Activated B cell treated with CpG ODN at 0.5 μM for 24 hours (primary cell): ENCODE measurements at regions not wholly inside any gene's neighbourhood (a gene's known extent, or its start where the extent isn't known, plus 50 kb on each side); places are given as distances from the start of the nearest gene placed in this dataset.

Source experiments
- ATAC-seq: fragments of 200-7000 bp; cut with Tn5 transposase; one replicate; pipeline ENCODE4 v1.10.0; 2021; ENCODE audit warnings: low read depth, mild to moderate bottlenecking, moderate library complexity
- CTCF ChIA-PET: fragments of 350-600 bp; sonication (Branson Sonifier 250); formaldehyde crosslinking; loops from one replicate; lab custom pipeline; 2021; ENCODE audit warnings: antibody characterized with exemption; lab: Charles Lee
- POLR2A ChIA-PET: fragments of 350-600 bp; sonication (Branson Sonifier 250); formaldehyde crosslinking; loops from one replicate; lab custom pipeline; 2021; ENCODE audit warnings: antibody characterized with exemption; lab: Charles Lee
- DNase-seq: peaks from one replicate; pipeline ENCODE4 v3.0.0; 2022
- H3K27ac Mint-ChIP-seq: one replicate; pipeline ENCODE4 v1.8.0; 2020; ENCODE audit warnings: mixed read lengths
- H3K27me3 Mint-ChIP-seq: one replicate; pipeline ENCODE4 v1.8.0; 2021; ENCODE audit warnings: mixed read lengths
- H3K36me3 Mint-ChIP-seq: one replicate; pipeline ENCODE4 v1.8.0; 2021; ENCODE audit warnings: low read depth, mixed read lengths
- H3K4me1 Mint-ChIP-seq: one replicate; pipeline ENCODE4 v1.8.0; 2021; ENCODE audit warnings: mixed read lengths
- H3K4me3 Mint-ChIP-seq: one replicate; pipeline ENCODE4 v1.8.0; 2020; ENCODE audit warnings: mild to moderate bottlenecking, mixed read lengths
- H3K9me3 Mint-ChIP-seq: one replicate; pipeline ENCODE4 v1.8.0; 2020; ENCODE audit warnings: mixed read lengths
- intact Hi-C: fragments of 100-400 bp; cut with micrococcal nuclease; formaldehyde crosslinking; loops from one replicate; pipeline ENCODE4 v1.15.1; 2024
- TF ChIP-seq, protein P1 (sequence below): fragments of 200-600 bp; IDR thresholded peaks from one replicate; pipeline ENCODE4 v1.8.0; 2022; ENCODE audit warnings: antibody characterized with exemption, mild to moderate bottlenecking

DNA sequence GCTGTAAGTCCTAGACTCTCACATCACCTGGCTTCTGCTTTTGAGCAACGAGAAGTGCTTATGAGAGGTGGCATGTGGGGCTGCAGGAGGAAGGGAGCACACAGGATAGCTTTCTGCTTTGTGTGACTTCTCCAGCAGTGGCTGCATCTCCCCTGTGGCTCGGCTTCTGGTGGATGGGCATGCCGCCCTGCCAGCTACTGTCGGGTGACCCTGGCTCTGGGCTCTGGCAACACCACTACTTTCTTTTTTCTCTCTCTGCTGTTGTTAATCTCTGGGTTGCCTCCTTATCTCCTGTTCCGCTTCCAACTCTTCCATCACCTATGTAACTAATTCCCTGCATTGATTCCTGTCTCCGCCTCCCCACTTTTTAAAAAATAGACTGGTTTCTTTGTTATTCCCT, 209.1 kb upstream of the DAAM1 start:
- ChIA-PET CTCF (no interaction called here), POLR2A (no interaction called here)
- Mint-ChIP-seq H3K36me3 (no peaks in the 10 kb centered on the region), H3K4me1 (no peaks in the 10 kb centered on the region), H3K9me3 (no peaks in the 10 kb centered on the region), H3K27ac (no peak overlapping the region), H3K4me3 (no peak overlapping the region), H3K27me3 (no peaks in the 10 kb centered on the region)
- TF ChIP-seq, protein P1, sequence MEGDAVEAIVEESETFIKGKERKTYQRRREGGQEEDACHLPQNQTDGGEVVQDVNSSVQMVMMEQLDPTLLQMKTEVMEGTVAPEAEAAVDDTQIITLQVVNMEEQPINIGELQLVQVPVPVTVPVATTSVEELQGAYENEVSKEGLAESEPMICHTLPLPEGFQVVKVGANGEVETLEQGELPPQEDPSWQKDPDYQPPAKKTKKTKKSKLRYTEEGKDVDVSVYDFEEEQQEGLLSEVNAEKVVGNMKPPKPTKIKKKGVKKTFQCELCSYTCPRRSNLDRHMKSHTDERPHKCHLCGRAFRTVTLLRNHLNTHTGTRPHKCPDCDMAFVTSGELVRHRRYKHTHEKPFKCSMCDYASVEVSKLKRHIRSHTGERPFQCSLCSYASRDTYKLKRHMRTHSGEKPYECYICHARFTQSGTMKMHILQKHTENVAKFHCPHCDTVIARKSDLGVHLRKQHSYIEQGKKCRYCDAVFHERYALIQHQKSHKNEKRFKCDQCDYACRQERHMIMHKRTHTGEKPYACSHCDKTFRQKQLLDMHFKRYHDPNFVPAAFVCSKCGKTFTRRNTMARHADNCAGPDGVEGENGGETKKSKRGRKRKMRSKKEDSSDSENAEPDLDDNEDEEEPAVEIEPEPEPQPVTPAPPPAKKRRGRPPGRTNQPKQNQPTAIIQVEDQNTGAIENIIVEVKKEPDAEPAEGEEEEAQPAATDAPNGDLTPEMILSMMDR, result no peak
- intact Hi-C loops, result no loop called here
- ATAC-seq (no peak), DNase-seq (no peak)

DNA sequence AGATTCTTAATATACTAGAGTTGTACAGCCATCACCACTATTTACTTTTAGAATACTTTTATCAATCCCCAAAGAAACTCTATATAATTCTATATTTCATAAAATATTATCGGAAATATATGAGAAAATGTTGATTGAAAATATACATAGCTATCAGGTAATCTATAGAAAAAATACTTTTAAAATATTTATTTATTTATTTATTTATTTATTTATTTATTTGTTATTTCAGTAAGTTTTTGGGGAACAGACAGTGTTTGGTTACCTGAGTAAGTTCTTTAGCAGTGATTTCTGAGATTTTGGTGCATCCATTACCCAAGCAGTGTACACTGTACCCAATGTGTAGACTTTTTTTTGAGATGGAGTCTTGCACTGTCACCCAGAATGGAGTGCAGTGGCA, 206.6 kb upstream of the DAAM1 start:
- H3K9me3 Mint-ChIP-seq, result no peaks in the 10 kb centered on the region
- no peak overlapping the region for H3K27ac Mint-ChIP-seq
- ATAC-seq (no peak), DNase-seq (no peak)
- no peaks in the 10 kb centered on the region for H3K4me1 Mint-ChIP-seq
- H3K4me3 Mint-ChIP-seq, result no peak overlapping the region
- no peaks in the 10 kb centered on the region for H3K36me3 Mint-ChIP-seq
- intact Hi-C loops, result no loop called here
- ChIA-PET CTCF (no interaction called here), POLR2A (no interaction called here)
- TF ChIP-seq, protein P1, result no peak
- no peaks in the 10 kb centered on the region for H3K27me3 Mint-ChIP-seq

DNA sequence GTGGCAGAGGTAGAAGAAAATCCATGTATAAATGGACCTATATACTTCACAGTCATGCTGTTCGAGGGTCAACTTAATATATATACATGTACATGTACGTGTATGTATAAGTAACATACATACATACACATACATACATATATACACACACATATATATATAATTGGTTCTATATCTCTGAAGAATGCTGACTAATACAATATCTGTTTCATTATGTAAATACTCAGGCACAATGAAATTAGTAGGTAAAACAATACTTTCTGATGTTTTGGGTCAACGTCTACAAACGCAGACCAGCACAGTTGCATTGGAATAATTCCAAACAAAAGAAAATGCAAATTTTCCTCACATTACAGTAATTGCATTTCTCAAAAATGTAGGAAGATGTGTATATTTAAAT, 202.7 kb upstream of the DAAM1 start:
- DNase-seq (no peak), ATAC-seq (no peak)
- ChIA-PET CTCF (no interaction called here), POLR2A (no interaction called here)
- intact Hi-C loops, result no loop called here
- Mint-ChIP-seq H3K36me3 (no peaks in the 10 kb centered on the region), H3K4me3 (no peak overlapping the region), H3K4me1 (no peaks in the 10 kb centered on the region), H3K27ac (no peak overlapping the region), H3K27me3 (no peaks in the 10 kb centered on the region), H3K9me3 (no peaks in the 10 kb centered on the region)
- TF ChIP-seq, protein P1, result no peak

DNA sequence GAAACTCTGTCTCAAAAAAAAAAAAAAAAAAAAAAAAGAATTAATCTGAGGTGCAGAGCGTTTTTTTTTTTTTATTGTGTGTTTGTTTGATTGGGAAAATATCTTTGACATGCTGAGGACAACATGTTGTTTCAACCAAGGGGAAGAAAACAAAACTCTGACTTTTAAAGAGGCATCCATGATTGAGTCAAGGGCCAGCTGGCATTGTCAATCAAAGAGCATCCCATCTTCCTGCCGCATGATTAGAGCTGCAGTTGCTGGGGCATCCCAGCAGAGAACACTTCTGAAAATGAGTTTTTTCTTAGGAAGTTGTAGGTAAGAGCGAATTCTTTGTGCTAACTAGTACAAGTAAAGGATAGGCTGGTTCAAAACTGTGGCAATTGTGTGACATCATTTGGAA, 200.9 kb upstream of the DAAM1 start:
- no peaks in the 10 kb centered on the region for H3K9me3 Mint-ChIP-seq
- ChIA-PET POLR2A (no interaction called here), CTCF (no interaction called here)
- TF ChIP-seq, protein P1, result no peak
- H3K4me3 Mint-ChIP-seq, result no peak overlapping the region
- intact Hi-C loops, result no loop called here
- ATAC-seq, result no peak
- DNase-seq, result no peak
- H3K27ac Mint-ChIP-seq, result no peak overlapping the region
- H3K36me3 Mint-ChIP-seq, result no peaks in the 10 kb centered on the region
- H3K4me1 Mint-ChIP-seq, result no peaks in the 10 kb centered on the region
- H3K27me3 Mint-ChIP-seq, result no peaks in the 10 kb centered on the region

DNA sequence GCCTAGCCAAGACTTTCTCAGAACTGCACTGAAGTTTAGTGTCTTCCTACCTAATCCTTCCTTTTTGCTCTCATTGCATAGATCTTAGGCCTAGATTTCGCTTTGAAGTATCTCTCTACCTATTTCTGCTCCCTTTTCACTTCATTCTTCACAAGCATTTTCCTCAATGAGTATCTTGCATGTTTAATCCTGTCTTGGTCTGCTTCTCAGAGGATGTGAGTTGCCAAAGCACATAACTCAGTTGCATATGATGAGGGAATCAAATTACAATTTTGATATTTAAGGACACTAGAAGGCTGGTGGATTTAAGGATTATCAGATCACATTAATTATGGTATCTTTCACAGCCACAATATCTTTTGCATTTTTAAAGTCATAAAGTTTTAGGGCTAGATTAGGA, 195.5 kb upstream of the DAAM1 start:
- no peak overlapping the region for H3K27ac Mint-ChIP-seq
- TF ChIP-seq, protein P1, result no peak
- no peaks in the 10 kb centered on the region for H3K36me3 Mint-ChIP-seq
- ATAC-seq (no peak), DNase-seq (no peak)
- peaks cover 4% of the 10 kb centered on the region for H3K9me3 Mint-ChIP-seq
- ChIA-PET POLR2A (no interaction called here), CTCF (no interaction called here)
- intact Hi-C loops, result no loop called here
- no peaks in the 10 kb centered on the region for H3K27me3 Mint-ChIP-seq
- H3K4me3 Mint-ChIP-seq, result no peak overlapping the region
- no peaks in the 10 kb centered on the region for H3K4me1 Mint-ChIP-seq
